Ascending aorta (tissue), 2 donors: ENCODE measurements at regions not wholly inside any gene's neighbourhood (a gene's known extent, or its start where the extent isn't known, plus 50 kb on each side); places are given as distances from the start of the nearest gene placed in this dataset.

Experiments
- DNase-seq, 2 donors: peaks; one replicate each; pipeline ENCODE4 v3.0.0-alpha.2; 2019; ENCODE audit warnings: low spot score in 2 of 2
- H3K27ac ChIP-seq, 2 donors: fragments of 200-600 bp; sonication (generic); one replicate each; pipeline ENCODE4 v1.5.1; 2016 to 2017; ENCODE audit warnings: mild to moderate bottlenecking in 1 of 2
- H3K27me3 ChIP-seq: fragments of 200-600 bp; sonication (generic); one replicate; pipeline ENCODE4 v1.5.1; 2017
- H3K36me3 ChIP-seq, 2 donors: fragments of 200-600 bp; sonication (generic); one replicate each; pipeline ENCODE4 v1.5.1; 2016
- H3K4me1 ChIP-seq, 2 donors: fragments of 200-600 bp; sonication (generic); one replicate each; pipeline ENCODE4 v1.5.1; 2016 to 2017; ENCODE audit warnings: mild to moderate bottlenecking in 1 of 2
- H3K4me3 ChIP-seq, 2 donors: fragments of 200-600 bp; sonication (generic); one replicate each; pipeline ENCODE4 v1.5.1; 2016 to 2017; ENCODE audit warnings: mild to moderate bottlenecking in 1 of 2
- H3K9me3 ChIP-seq, 2 donors: fragments of 200-600 bp; sonication (generic); one replicate each; pipeline ENCODE4 v1.5.1; 2016
- intact Hi-C: fragments of 100-400 bp; cut with DNase I; formaldehyde crosslinking; loops from one replicate; pipeline ENCODE4 v1.15.1; 2023
- TF ChIP-seq, protein P1 (sequence below), 3 experiments: fragments of 200-600 bp in 2 of 3; fragments of 450-650 bp in 1 of 3; sonication (generic) in 2 of 3; IDR thresholded peaks; one replicate each; pipeline ENCODE4 v1.5.1; 2016 to 2019; ENCODE audit warnings: antibody characterized with exemption in 3 of 3, mild to moderate bottlenecking in 1 of 3, moderate library complexity in 1 of 3

DNA sequence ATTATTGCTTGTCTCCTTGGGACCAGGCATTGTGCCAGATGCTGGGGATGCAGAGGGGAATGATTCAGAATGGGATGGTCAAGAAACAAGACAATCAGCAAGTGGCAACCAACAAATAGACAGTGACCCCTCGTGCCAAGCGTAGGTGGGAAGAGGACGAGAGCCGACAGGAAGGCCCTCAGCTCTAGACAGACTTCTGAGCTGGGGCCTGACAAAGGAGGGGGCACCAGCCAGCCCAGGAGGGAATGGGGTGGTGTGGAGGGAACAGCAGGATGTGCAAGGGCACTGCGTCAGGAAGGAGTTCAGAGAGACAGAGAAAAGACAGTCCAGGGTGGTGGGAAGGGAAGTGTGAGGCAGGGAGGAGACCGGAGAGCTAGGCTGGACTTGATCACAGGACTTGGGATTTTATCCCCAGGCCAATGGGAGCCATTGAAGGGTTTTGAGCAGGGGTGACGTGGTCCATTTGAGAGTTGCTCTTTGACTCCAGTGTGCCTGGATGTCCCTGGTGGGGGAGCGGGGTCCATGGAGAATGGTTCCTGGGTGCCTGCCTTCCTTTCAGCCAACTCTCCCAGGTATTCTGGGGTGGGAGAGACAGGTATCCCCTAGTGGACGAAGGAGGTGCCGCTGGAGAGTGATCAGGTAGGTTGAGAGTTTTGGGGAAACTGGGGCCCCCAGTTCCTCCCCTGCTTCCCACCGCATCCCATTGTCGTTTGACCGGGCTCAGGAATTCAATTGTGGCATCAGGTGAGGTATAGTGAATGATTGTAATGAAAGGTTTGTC is 79.3 kb upstream of the ZNF618 start:
- Histone ChIP-seq H3K27me3 (no peaks in the 10 kb centered on the region), H3K36me3 (no peaks in the 10 kb centered on the region), H3K4me1 (no peaks in the 10 kb centered on the region), H3K4me3 (no peak overlapping the region), H3K27ac (no peak overlapping the region), H3K9me3 (no peaks in the 10 kb centered on the region)
- intact Hi-C loops, result no loop called here
- no peak for DNase-seq
- TF ChIP-seq, protein P1, sequence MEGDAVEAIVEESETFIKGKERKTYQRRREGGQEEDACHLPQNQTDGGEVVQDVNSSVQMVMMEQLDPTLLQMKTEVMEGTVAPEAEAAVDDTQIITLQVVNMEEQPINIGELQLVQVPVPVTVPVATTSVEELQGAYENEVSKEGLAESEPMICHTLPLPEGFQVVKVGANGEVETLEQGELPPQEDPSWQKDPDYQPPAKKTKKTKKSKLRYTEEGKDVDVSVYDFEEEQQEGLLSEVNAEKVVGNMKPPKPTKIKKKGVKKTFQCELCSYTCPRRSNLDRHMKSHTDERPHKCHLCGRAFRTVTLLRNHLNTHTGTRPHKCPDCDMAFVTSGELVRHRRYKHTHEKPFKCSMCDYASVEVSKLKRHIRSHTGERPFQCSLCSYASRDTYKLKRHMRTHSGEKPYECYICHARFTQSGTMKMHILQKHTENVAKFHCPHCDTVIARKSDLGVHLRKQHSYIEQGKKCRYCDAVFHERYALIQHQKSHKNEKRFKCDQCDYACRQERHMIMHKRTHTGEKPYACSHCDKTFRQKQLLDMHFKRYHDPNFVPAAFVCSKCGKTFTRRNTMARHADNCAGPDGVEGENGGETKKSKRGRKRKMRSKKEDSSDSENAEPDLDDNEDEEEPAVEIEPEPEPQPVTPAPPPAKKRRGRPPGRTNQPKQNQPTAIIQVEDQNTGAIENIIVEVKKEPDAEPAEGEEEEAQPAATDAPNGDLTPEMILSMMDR (IDR thresholded peaks at IDR 0.05), result no peak

DNA sequence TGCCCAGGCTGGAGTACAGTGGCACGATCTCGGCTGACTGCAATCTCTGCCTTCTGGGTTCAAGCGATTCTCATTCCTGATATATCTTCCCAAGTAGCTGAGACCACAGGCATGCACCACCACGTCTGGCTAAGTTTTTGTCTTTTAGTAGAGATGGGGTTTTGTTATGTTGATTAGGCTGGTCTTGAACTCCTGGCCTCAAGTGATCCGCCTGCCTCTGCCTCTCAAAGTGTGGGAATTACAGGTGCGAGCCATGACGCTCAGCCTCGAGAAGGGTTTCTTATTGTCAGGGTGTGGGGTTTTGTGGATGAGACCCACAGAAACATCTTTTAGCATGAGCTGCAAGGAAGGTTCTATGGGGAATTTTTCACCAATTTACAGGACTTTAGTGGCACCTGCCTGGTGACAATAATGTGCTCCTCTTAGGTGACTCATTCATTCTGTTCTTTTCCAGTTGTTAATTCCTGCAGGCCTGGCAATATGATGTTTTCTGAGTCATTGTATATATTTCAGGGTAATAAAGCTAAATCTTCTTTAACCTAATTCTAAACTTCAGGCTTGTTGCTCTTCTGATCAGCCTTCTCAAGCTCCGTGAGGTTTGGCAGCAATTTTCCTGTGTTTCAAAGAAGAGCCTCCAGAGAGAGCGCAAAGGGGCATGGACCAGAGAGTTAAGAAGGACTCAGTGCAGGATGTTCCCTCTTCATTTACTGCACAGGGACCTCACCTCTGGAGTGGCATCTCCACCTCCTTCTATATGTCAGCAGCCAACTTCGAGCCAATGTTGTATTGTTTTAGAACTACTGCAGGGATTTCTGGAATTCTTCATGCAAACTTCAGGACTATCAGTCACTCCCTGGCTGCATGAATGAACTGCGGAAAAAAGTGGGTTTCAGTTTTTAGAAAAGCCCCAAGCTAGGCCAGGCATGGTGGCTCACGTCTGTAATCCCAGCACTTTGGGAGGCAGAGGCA is 77.8 kb upstream of the ZNF618 start:
- H3K36me3 ChIP-seq, result no peaks in the 10 kb centered on the region
- H3K4me3 ChIP-seq, result no peak overlapping the region
- no peaks in the 10 kb centered on the region for H3K9me3 ChIP-seq
- no peak overlapping the region for H3K27ac ChIP-seq
- no peaks in the 10 kb centered on the region for H3K27me3 ChIP-seq
- TF ChIP-seq, protein P1 (IDR thresholded peaks at IDR 0.05), result no peak
- intact Hi-C loops, result no loop called here
- DNase-seq, result no peak
- no peaks in the 10 kb centered on the region for H3K4me1 ChIP-seq

- no peak overlapping the region for H3K4me3 ChIP-seq
- H3K9me3 ChIP-seq, result no peaks in the 10 kb centered on the region
- H3K27me3 ChIP-seq, result no peaks in the 10 kb centered on the region
- intact Hi-C loops, result loop anchor here (10.0 kb wide), 1 partner anchor 195 kb away; no protein-coding TSS in a partner anchor
- no peak for DNase-seq
- TF ChIP-seq, protein P1 (IDR thresholded peaks at IDR 0.05), result no peak
- H3K27ac ChIP-seq, result no peak overlapping the region
- no peaks in the 10 kb centered on the region for H3K36me3 ChIP-seq
- no peaks in the 10 kb centered on the region for H3K4me1 ChIP-seq
Observed at GRCh38 chr9:113800276-113800675, 75.8 kb upstream of the ZNF618 start.

DNA sequence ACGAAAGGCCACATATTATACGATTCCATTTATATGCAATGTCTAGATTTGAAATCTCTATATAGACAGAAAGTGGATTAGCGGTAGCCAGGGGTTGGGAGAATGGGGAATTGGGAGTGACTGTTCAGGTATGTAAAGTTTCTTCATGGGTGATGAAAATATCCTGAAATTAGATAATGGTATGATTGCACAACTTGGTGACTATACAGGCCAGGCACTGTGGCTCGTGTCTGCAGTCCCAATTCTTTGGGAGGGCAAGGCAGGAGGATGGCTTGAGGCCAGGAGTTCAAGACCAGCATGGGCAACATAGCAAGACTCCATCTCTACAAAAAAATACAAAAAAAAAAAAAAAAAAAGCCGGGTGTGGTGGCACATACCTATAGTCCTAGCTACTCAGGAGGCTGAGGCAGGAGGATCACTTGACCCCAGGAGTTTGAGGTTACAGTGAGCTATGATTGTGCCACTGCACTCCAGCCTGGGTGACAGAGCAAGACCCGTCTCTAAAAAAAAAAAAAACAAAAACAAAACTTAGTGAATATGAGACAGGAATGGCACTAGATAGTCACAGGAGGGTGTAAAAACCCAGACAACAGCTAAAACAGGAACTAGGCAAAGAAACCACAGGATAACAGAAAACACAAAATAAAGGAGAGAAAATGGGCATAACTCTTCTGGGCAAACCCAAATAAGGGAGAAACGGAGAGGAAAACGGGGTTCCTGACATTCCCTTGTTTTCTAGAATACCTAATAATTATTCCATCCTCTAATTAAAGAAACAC is 72.1 kb upstream of the ZNF618 start:
- intact Hi-C loops, result loop anchor here (10.0 kb wide), 1 partner anchor 191 kb away; no protein-coding TSS in a partner anchor

More for the DNA sequence above, 72.1 kb upstream of the ZNF618 start:
- Histone ChIP-seq H3K36me3 (no peaks in the 10 kb centered on the region), H3K4me3 (no peak overlapping the region), H3K27ac (no peak overlapping the region), H3K4me1 (peaks cover 3 to 6% of the 10 kb centered on the region in 2 donors), H3K27me3 (no peaks in the 10 kb centered on the region), H3K9me3 (no peaks in the 10 kb centered on the region)
- DNase-seq, result no peak
- TF ChIP-seq, protein P1 (IDR thresholded peaks at IDR 0.05), result no peak
